Right ventricle myocardium inferior (tissue), 1 donor: ENCODE measurements at regions not wholly inside any gene's neighbourhood (a gene's known extent, or its start where the extent isn't known, plus 50 kb on each side); places are given as distances from the start of the nearest gene placed in this dataset.
"Not testable (repeated sequence)": the region's sequence is repeated elsewhere in the genome, so short reads cannot be mapped to it uniquely, and the experiment has no call there.

Experiments
- ATAC-seq: fragments of 200-7000 bp; cut with Tn5 transposase; one replicate; pipeline ENCODE4 v1.9.1; 2020; ENCODE audit warnings: mild to moderate bottlenecking, moderate library complexity
- DNase-seq: peaks from one replicate; pipeline ENCODE4 v3.0.0; 2021; ENCODE audit errors: missing footprints
- intact Hi-C: fragments of 100-400 bp; cut with DNase I; formaldehyde crosslinking; loops from one replicate; pipeline ENCODE4 v1.11.0; 2022
- donor health status: DM: no; HTN: yes; CAD: no; lungs with severe emphysema.

DNA sequence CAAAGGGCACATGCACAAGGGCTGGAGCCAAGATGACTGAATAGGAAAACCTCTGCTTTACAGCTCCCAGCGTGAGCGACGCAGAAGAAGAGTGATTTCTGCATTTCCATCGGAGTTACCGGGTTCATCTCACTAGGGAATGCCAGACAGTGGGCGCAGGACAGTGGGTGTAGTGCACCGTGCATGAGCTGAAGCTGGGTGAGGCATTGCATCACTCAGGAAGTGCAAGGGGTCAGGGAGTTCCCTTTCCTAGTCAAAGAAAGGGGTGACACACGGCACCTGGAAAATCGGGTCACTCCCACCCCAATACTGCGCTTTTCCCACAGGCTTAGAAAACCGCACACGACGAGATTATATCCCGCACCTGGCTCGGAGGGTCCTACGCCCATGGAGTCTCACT is 64.5 kb upstream of the HTR1E start:
- DNase-seq, intact Hi-C loops, ATAC-seq: not testable (repeated sequence)

DNA sequence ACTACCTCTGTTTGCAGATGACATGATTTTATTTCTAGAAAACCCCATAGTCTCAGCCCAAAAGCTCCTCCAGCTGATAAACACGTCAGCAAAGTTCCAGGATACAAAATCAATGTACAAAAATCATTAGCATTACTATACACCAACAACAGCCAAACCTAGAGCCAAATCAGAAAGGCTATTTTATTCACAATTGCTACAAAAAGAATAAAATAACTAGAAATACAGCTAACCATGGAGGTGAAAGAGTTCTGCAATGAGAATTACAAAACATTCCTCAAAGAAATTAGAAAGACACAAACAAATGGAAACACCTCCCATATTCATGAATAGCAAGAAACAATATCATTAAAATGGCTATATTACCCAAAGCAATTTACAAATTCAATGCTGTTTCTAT is 65.6 kb upstream of the HTR1E start:
- intact Hi-C loops, result no loop called here
- DNase-seq, result no peak
- ATAC-seq, result no peak

DNA sequence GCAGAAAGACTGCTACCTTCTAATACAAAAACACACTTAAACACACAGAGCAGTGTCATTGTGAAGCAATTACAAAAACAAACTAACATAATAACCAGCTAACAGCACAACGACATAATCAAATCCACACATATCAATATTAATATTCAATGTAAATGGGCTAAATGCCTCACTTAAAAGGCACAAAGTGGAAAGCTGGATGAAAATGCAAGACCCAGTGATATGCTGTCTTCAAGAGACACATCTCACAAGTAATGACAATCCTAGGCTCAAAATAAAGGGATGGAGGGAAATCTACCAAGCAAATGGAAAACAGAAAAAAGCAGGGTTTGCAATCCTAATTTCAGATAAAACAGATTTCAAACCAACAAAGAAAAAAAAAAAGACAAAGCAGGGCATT is 67.8 kb upstream of the HTR1E start:
- intact Hi-C loops, result no loop called here
- DNase-seq (no peak), ATAC-seq (no peak)

DNA sequence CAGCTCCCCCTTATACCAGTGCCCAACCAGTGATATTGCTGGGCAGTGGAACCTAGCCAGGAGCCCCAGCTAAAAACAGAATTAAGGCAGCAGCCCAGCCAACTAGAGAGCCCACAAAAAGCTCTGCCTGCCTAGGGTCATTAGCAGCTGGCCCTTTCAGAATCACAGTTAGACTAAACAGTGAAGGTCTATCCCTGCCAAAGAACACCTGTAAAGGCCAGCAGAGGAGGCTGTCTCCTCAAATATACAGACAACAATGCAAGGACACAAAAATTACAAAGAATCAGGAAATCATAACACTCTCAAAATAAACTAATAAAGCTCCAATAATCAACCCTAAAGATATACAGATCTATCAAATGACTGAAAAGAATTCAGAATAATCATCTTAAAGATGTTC is 77.8 kb upstream of the HTR1E start:
- no peak for DNase-seq
- intact Hi-C loops, result loop anchor here (10.0 kb wide), 2 partner anchors 935 to 1105 kb away; no protein-coding TSS in a partner anchor
- ATAC-seq, result no peak

GRCh38 chr6:86858970-86859369 is 78.4 kb upstream of the HTR1E start:
- intact Hi-C loops, result loop anchor here (10.0 kb wide), 2 partner anchors 934 to 1104 kb away; no protein-coding TSS in a partner anchor
- DNase-seq (no peak), ATAC-seq (no peak)

DNA sequence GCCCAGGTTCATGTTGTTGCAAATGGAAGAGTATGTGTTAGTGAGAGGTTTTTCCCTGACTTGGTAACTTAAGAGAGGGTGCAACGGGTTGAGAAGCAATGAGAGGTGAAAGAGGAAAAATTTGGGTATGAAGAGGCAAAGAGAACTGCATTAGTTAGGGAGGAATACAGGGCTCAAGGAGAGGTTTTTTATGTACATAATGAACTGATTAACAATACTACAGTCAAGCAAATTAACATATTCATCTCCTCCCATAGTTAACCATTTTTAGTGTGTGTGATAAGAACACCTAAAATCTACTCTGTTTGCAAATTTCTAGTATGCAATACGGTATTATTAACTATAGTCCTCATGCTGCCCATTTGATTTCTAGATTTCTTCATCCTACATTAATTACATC is 79.5 kb upstream of the HTR1E start:
- intact Hi-C loops, result loop anchor here (10.0 kb wide), 2 partner anchors 933 to 1103 kb away; no protein-coding TSS in a partner anchor

GRCh38 chr6:86856937-86857563 is 80.3 kb upstream of the HTR1E start:
- ATAC-seq (no peak), DNase-seq (no peak)
- intact Hi-C loops, result loop anchor here (10.0 kb wide), 2 partner anchors 932 to 1102 kb away; no protein-coding TSS in a partner anchor

More for the DNA sequence above, 79.5 kb upstream of the HTR1E start:
- no peak for DNase-seq
- no peak for ATAC-seq

- intact Hi-C loops, result loop anchor here (10.0 kb wide), 2 partner anchors 932 to 1102 kb away; no protein-coding TSS in a partner anchor
- DNase-seq (no peak), ATAC-seq (no peak)
Observed at GRCh38 chr6:86856379-86856778, 80.9 kb upstream of the HTR1E start.

GRCh38 chr6:86848986-86849385 is 88.3 kb upstream of the HTR1E start:
- DNase-seq, result no peak
- ATAC-seq, result no peak
- intact Hi-C loops, result no loop called here

GRCh38 chr6:86832686-86833085 is 104.6 kb upstream of the HTR1E start:
- no peak for DNase-seq
- intact Hi-C loops, result no loop called here

GRCh38 chr6:86825436-86825835 is 111.9 kb upstream of the HTR1E start:
- DNase-seq (no peak), ATAC-seq (no peak)
- intact Hi-C loops, result no loop called here

More at GRCh38 chr6:86832686-86833085, 104.6 kb upstream of the HTR1E start:
- ATAC-seq, result no peak

DNA sequence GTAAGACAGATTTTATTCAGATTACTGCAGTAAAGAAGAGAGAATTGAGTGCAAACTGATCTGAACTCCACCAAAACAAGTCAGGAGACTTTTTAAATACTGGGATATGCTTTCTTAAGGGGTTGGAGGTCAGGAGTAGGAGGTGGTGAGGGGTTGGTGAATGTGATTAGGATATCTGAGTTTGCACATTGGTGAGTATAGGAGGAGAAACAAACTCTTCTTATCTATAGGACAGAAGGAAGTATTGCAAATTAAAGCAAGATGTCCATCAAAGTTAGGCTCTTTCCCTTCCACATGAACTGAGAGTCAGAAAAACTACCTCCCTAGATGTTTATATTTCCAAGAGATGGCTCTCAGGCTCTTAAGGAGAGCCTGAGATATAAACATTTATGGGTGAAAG is 114.6 kb upstream of the HTR1E start:
- intact Hi-C loops, result no loop called here
- ATAC-seq, result no peak
- no peak for DNase-seq

DNA sequence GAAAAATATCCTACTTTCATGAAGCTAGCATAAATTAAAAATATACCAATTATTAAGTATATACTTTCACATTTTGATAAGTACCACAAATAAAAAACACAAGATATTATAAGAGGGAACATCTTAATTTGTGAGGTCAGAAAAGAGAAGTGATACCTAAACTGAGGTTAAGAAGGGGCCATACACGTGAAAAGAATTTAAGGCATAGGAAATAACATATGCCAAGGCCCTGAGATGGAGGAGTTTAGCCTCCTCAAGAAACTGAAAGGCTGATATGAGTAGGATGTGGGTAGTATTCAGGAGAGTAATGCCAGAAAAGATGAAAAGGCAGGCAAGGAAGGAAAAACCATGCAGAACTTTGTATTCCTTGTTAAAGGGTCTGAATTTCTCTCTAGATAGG is 116.6 kb upstream of the HTR1E start:
- DNase-seq (no peak), ATAC-seq (no peak)
- intact Hi-C loops, result no loop called here

- no peak for ATAC-seq
- intact Hi-C loops, result no loop called here
- no peak for DNase-seq
Observed at GRCh38 chr6:86793649-86794048, 143.7 kb upstream of the HTR1E start.

DNA sequence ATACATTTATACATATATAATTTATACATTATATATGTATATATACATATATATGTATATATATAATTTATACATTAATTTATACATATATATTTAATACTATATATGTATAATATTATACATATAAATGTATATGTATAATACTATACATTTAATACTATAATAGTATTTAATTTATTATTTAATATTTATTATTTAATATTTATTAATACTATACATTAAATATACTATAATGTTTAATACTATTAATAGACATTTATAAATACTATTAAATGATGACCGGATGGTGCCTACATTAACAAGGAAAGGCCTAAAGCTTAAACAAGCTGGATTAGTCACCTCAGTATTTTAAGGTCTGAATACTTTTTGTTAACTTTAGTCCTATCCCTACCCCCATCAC is 145.9 kb upstream of the HTR1E start:
- DNase-seq, result no peak
- no peak for ATAC-seq
- intact Hi-C loops, result no loop called here

DNA sequence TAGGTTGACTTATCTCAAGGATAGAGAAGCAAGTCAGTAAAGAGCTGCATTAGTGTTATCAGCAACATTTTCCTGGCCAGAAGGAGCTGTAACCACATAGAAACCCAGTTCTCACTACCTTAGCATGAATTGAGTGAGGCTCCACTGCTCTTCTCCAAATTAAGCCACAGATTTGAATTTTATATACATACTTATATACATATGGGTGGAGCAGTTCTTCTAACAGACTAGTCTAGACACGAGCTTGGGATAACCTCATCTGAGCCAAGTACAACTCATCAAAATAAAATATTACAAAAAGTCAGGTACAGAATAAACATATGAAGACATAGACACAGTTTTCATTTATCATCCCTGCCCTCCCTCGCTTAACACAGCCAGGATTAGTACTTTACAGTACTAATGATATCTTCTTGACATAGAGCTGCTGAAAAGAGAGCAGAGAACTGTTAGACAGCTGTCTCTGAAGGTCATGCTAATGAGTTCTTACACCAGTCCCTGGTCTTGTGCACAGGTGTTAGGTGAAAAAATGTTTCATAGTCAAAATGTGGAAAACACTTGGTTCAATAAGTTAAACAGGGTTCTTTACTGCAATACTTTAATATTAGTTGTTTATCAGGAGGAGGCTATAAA is 147.4 kb upstream of the HTR1E start:
- no peak for ATAC-seq
- intact Hi-C loops, result no loop called here
- no peak for DNase-seq

- ATAC-seq, result no peak
- intact Hi-C loops, result no loop called here
- no peak for DNase-seq
Observed at GRCh38 chr6:86782328-86782727, 155.0 kb upstream of the HTR1E start.

DNA sequence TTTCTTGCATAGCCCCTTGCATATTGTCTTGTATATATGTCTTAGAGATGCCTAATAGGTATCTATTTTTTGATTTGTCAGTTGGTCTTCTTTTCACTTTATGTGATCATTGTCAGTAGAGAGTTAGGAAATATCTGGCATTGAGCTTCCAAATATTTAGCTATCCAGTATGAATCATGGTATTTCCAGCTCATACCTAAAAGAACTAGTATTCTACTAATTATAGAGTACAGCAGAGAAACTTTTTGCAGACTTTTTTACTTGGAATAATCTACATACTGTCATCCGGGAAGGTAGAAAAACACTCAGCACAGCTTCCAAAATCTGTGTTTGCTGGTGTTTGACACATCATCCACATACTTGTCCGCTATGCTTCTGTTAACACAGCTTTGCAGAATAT is 156.4 kb upstream of the HTR1E start:
- intact Hi-C loops, result no loop called here
- no peak for ATAC-seq
- no peak for DNase-seq

GRCh38 chr6:86775893-86776292 is 161.4 kb upstream of the HTR1E start:
- DNase-seq (no peak), ATAC-seq (no peak)
- intact Hi-C loops, result no loop called here

- intact Hi-C loops, result no loop called here
- no peak for ATAC-seq
- DNase-seq, result no peak
Observed at GRCh38 chr6:86765211-86765610, 172.1 kb upstream of the HTR1E start.
